ENCODE measurements at regions not wholly inside any gene's neighbourhood (a gene's known extent, or its start where the extent isn't known, plus 50 kb on each side); places are given as distances from the start of the nearest gene placed in this dataset.
"Not testable (repeated sequence)": the region's sequence is repeated elsewhere in the genome, so short reads cannot be mapped to it uniquely, and the experiment has no call there.

DNA sequence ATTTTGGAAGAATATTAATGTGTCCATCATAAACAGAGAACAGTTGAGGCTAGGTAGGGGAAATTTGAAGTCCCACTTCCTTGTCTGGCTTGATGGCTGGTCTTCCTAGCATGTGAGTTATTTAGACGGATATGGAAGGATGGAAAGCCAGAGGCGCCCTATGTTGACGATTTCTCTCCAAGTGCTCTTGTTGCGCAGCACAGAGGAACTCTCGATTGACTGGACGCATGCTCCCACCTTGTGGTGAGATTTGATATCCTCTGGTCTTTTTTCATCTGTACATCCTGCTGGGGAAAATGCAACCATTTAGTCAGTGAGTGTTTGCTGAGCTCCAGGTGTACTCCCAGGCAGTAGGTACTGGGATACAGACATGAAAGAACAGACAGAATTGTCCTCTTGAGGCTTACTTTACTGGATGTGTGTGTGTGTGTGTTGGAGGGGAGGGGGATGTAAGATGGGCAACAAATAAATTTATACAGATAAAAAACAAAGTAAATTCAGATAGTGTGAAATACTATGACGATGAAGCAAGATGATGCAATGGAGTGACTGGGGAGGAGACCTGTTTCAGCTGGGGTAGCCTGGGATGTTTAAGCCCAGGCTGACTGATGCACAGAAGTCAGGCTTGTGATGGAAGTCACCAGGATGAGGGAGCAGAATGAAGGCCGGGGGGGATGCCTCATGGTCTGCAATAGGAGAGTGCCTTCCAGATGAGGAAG lies 137.2 kb downstream of the TRIM43 start:
- peak; percentile 55 for DNase-seq

DNA sequence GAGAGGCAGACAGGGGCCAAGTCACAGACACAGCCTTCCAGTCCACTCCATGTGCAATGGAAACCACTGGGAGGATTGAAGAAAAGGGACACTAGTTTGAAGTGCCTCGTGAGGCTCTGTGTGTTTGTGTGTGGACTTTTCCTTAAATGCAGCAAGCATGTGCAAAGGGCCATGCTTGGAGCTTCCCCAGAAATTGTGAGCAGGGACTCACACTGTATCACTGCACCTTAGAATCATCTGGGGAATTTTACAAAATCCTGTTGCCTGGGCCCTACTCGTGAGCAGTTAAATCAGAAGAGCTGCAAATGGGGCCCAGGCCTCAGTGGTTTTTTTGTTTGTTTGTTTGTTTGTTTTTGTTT lies 137.8 kb downstream of the TRIM43 start:
- DNase-seq = no peak

DNA sequence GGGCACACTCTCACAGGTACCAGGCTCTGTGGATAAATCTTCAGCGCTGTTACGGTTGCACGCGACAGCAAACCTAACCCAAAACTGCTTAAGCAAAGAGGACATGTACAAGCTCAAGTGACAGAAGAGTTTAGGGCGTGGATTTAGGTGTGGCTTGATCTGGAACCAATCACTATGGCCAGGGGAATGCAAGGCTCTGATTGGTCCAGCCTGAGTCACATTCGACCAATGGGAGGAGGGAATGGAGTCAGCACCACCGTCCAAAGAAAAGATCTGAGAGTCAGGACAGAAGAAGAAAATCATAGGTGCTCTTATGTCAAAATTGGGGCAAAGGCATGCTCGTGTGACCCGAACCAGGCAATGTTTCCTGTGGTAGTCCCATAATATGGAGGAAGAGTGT lies 139.0 kb downstream of the TRIM43 start:
- no peak for DNase-seq

DNA sequence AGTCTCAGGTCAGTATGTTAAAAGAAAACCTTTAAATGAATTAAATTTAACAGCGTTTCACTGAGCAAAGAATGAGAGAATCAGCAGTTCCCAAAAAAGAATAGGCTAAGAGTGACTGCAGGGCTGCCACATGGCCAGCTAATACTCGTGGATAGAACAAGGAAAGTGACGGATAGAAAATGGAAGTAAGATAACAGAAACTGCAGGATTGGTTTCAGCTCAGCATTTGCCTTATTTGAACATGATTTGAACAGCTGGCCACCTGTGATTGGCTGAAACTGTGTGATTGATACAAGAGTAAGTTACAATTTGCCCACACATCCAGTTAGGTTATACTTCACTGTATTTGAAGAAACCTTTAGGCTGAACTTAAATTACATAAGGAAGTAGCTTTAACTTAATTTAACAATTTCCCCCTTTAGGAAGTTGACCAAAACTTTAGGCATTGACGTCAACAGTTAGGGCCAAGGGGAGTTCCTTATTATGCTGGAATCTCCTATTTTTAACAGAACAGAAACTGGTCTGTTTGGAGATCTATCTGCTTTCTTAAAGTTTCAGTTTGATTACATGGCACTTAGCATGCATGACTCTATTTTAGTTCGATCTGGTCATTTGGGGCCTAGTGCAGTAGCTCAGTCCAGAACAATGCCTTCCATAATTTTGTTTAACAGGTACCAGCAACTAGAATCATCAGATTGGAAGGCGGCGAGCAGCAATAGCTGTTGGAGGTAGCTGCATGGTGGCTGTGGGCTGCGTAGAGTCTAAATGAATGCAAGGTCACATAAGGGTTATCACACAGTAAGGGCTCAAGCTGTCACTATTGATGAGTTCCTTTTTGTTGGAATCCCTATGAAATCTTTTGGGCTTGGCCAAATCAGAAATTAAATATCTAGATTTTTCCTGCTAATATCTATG lies 143.4 kb downstream of the TRIM43 start:
- no peak for DNase-seq

DNA sequence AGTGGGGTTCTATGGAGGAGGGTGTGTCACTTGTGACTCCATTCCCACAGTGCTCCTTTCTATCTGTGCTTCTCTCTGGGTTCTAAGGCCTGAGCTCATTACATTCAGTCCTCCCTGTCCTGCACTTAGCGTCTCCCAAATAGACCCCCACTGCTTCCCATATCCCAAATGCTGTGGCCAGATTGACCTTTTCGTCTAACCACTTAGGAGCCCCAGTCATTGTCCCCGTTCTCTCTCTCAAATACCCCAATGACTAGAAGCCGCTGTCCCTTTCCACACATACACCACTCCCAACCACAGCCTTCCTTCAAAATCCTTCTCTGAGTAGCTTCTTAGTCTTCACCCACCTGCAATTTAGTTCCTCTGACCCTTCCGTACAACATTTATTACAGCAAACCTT lies 146.5 kb downstream of the TRIM43 start:
- no peak for DNase-seq

DNA sequence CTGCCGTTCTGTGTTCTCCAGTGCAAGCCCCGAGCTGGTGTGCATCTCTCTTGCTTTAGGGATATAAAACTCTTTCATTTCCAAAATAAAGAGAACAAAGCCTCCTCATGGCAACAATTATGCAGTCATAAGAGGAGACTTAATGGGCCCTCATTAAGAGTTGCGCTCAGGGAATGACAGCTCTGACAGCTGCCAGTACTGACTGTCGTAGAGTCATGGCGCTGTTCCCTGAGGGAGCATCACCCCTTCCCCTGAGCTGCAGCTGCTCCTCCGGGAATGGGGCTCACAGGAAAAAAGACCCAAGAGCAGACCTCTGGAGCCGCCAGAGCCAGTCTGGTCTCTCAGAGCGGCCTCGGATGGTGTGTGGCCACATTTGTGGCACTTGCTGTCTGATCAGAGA lies 160.3 kb downstream of the TRIM43 start:
- DNase-seq = not testable (repeated sequence)

DNA sequence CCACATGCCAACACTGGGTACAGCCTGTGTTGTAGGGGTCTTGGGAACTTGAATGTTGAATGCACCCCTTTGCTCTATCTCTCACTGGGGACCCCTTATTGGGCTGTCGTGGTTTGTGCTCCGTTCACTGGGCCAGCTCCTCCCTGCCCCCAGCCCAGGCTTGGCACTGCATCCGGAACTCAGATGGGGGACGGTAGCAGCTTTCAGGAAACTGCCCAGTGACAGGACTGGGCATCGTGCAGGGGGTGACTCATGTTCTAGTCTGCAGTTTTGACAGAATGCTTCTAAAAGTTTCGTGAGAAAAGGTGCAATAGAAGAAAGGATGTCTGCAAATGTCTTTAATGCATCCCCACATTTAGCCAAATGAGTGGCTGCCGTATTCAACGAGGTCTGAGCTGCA lies 162.0 kb downstream of the TRIM43 start:
- DNase-seq = not testable (repeated sequence)

DNA sequence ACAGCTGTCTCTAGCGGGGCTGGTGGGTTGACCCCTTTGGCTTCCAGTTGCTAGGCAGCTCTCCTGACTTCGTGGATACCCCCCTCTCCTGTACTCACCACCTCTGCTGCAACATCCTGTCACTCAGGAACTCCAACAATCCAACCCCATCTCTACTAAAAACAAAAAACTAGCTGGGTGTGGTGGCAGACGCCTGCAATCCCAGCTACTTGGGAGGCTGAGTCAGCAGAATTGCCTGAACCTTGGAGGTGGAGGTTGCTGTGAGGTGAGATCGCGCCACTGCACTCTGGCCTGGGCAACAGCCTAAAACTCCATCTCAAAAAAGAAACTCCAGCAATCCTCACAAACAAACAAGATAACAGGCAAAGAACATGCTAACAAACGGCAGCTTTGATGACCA lies 162.4 kb downstream of the TRIM43 start:
- not testable (repeated sequence) for DNase-seq

DNA sequence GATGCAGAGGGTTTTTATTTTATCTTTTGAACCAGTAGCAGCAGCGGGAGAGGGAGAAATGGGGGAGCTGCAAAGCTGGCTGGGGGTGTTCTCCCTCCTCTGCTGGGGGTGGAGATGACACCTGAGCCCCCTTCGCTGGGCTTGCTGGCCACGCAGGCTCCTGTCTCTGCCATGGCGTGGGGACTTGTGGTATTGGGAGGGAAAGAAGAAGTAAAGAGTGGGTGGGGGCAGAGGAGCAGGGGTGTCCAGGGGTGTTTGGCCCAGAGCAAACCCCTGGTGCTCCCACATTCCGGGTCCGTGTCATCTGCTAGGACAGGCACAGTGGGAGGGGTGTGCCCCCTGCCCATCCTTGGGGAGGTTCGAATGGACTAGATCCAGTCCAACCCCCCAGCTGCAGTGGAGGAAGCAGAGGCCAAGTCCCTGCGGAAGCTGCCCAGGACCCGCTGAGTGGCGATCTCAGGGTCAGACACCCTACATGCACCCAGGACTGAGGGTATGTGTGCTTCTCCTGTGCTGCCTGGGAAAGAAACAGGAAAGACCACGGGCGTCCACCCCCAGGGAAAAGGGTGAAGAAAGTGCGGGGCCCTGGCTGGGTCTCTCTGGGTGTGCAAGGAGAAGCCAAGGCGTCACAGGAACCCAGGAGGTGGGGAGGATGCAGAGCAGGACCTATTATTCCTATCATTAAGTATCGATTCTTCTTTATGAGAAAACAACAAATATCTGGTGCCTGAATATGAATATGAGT lies 163.2 kb downstream of the TRIM43 start:
- not testable (repeated sequence) for DNase-seq

DNA sequence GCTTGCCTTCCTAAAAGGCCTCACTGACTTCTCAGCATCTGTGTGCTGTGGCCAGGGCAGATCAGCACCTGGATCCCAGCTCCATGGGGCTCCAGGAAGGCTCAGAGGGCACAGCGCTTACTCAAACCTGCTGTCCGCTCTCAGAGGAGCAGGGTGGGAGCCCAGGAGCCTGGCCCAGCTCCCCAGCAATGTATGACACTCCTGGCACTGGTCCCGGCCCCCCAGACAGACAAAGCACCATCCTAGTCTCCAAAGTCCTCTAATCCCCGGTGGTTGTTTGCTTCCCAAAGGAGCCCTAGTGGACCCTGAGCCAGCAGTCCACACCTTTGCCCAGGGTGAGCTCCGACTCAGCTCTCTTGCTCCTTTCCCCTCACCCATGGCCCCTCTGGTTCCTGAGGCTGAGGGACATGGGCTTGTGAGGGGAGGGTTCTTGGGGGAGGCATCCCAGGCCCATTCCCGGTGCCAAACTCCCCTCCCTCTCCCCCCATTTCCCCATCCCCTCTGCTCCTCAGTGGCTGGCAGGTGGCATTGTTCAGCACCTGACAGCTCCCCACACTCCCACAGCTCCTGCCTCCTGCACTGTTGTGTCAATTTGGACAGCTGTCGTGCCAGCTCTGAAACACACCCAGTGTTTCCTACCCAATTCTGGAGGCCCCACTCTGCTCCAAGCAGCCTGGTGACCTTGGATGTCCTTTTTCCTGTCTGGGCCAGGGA lies 164.3 kb downstream of the TRIM43 start:
- DNase-seq = not testable (repeated sequence)

DNA sequence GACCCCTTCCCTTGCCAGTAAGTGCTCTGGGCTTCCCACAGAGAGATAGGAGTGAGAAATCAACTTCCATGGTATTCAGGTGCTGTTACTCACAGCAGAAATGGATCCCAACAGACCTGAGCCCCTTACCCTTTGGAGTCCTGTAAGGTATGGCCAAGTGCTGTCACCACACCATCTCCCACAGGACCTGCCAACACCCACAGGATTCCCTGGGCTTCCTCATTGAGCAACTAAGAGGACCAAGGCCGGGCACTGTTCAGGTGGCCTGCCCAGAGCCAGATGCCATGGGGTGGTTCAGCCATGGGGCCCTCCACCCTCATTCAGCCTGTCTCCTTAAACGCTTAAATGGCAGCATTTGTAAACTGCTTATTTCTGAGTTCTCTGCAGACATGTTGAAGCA lies 166.2 kb downstream of the TRIM43 start:
- no peak for DNase-seq

DNA sequence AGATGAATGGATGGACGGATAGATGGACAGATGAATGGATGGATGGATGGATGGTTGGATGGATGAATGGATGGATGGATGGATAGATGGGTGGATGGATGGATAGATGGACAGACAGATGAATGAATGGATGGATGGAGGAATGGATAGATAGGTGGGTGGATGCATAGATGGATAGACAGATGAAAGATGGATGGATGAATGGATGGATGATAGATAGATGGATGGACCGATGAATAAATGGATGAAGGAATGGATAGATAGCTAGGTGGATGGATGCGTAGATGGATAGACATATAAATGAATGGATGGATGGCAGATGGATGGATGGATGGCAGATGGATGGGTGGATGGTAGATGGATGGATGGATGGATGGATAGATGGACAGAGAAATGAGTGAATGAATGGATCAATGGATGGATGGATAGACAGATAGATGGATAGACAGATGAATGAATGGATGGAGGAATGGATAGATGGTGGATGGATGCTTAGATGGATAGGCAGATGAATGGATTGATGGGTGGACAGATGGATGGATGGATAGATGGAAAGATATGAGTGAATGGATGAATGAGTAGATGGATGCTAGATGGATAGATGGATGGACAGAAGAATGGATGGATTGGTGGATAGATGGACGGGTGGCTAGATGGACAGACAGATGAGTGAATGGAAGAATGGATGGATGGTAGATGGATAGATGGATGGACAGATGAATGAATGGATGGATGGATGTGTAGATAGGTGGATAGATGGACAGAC lies 167.9 kb downstream of the TRIM43 start:
- DNase-seq = no peak

DNA sequence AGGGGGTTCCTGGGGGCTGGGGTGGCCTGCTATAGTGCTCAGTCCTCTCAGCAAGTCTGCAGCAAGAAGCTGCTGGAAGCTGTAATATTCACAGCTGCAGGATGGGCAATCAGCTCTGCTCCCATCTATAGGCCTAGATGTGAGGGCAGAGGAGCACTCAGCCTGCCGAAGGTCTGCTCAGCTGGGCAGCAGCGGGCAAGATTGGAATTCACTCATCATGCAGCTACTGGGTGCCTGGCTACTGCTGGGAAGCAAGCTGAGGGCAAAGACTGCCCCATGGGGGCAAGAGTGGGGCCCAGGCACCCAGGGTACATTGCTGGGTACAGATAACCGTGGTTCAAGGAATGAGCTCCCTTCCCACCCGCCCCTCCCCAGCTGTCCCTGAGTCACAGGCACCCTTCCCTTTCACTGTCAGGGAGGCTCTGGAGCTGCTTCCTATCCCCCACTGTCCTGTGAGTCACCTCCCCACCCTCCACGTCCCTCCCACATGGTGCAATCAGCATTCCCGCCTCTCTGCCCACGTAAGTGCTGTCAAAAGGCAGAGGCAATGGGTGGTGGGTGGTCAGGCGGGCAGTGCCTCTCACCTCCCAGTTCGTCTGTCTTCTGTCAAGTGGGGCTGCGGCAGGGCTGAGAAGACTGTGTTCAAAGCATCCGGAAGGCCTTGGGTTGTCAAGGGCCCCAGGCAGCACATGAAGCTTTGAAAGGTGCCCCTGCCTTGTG lies 169.2 kb downstream of the TRIM43 start:
- no peak for DNase-seq

DNA sequence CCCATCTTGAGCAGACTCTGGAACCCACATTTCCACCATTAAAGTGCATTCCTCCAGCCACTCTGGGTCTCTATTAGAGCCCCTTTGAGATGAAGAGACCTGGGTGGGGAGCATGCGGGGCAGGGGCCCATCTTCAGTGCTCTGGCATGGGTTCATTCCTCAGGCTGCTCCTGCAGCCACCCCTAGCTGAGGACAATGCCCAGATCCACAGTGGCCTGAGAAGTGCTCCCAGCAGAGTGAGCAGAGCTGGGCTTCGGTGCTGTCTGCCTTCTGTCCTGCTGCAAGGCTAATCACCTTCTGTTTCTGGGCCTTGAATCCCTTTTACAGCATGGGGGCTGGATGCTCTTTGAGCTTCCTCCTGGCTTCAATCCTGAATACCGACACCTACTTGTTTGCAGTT lies 169.8 kb downstream of the TRIM43 start:
- DNase-seq = no peak

DNA sequence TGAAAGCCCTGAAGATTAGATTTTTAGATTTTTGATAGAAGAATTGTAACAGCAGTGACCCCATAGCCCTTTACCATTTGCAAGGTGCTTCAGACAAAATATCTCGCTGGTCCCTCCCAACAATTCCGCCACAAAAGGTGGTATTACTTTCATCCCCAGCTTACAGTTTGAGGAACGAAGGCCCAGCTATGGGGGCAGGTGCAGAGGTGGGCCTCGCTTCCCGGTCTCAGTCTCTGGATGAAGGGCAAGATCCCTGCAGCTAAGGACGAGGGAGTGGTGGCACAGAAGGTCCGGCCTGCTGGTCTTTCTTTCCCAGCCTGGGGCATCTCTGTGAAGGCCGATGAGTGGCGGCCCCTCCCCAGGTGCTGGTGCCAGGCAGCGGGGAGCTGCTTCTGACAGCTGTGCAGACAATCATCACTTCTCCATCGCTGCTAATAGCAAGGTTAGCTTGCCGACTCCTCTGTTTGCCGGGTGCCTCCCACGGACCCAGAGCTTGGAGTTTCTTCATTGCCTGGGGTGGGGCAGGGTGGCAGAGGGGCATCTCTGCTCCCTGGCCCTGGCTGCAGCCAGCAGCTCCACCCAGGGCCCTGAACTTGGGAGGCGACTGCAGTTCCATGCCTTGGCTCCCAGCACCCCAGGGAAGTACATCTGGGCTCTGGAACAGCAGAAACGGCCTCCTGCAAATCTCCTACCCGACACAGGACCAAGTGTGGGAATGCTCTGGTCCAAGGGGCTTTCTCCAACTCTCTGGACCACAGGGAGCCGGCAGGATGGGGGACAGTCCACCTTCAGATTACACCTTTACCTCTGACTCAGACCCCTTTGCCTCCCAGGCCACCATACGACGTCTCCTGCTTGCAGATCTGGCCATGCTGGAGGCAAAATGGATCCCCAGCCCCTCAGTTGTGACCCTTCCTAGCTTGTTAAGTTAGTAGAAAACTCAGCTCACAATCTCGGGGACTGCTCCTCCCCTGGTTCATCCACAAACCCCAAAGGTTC lies 170.5 kb downstream of the TRIM43 start:
- DNase-seq = not testable (repeated sequence)

DNA sequence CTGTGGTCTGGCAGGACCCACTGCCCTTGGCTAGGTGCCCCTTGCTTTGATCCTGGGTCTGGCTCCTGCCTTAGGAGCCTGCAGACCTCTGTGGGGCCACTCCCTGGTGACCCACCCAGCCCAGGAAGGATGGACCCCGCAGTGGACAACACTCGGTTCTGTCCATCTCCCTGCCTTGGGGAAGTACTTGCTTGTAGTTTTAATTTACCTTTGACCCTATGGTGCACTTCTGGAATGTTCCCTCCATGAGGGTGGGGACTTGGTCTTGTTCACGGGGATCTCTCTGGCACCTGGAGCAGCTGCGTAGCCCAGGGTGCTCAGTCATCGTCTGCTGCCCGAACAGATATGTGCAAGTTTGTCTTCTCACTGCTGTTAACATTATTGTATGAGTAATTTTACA lies 171.3 kb downstream of the TRIM43 start:
- DNase-seq = not testable (repeated sequence)

DNA sequence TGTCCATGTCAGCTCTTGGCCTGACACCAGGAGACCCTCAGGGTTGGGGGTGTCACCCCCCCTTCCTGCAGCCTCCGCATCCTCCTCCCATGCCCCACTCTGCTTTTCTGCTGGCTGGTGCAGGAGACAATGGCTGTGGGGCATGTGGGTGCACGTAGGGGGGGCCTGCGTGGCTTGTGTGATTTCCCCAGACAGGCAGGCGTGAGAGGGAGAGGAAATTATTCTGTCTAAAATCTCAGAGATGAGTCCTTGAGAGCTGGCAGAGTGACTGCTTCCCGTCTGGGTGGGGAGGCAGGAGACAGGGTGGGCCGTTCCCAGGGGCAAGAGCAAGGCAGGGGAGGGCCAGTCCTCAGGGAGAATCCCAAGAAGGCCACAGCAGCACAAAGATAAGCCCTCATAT lies 173.2 kb downstream of the TRIM43 start:
- DNase-seq = not testable (repeated sequence)

DNA sequence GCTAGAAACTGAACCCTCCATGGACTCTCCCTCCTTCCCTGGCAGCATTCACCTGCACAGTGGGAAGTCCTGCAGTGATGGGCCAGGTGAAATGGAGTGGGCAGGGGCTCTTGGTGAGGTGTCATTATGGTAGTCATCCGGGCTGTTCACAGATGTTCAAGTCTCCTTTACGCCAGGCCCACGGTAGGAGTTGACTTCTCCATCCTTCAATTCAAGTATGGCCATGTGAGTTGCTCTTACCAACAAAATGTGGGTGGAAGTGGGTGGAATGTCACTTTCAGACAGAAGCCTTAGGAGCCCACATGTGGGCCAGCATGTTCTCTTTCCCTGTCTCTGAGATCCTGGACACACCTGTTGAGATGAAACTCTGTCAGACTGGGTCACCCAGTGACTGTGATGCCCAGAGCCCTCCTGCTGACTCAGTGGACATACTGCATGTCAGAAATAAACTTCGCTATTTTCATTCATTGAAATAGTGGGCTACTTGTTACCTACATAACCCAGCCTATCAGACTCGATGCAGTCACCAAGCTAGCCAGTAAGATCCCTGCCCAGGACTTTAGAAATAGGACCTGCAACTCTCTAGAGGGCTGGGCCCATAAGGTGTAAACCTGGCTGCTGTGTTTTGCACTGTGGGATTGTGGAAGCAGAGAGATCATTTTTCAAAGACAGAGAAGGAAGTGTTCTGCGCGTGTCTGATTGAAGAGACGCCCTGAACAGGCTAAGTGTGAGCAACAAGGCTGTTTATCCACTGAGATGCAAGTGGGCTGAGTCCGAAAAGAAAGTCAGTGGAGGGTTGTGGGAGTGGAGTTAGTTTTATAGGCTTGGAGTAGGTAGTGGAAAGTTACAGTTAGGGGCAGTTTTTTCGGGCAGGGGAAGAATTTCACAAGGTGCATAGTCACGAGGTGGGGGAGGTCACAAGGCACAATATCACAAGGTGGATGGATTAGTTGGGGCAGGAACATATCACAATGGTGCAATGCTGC lies 174.4 kb downstream of the TRIM43 start:
- not testable (repeated sequence) for DNase-seq

DNA sequence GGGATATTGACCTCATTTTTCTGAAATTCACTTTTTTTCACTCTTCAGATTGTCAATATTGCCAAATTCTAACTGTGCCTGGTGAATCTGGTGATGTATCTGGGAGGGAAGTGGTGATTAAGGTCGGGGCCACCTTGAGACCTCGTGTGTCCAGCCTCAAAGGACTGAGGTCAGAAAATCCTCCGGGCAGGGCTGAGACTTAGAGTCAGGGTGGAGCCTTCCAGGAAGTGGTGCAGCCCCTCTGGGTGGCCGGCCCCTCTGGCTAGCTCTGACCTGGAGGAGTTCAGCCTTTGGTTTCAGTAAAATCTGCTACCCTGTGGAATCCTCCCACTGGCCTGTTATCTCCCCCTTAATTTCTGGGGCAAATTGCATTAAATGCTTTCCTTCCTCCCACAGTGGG lies 175.7 kb downstream of the TRIM43 start:
- not testable (repeated sequence) for DNase-seq

All from RPMI8226 (cell line).